HepG2 (cell line): ENCODE measurements at regions not wholly inside any gene's neighbourhood (a gene's known extent, or its start where the extent isn't known, plus 50 kb on each side); places are given as distances from the start of the nearest gene placed in this dataset.

ENCODE experiments used
- ATAC-seq: fragments of 200-7000 bp; cut with Tn5 transposase; 3 replicates; pipeline ENCODE4 v1.9.1; 2020; ENCODE audit warnings: mild to moderate bottlenecking, moderate library complexity
- BruUV-seq: library from RNA; stranded (reverse); fragments of 400-500 nt; replicated peaks from 2 replicates; lab custom pipeline; 2021; lab: Mats Ljungman, UMichigan
- CTCF ChIA-PET: fragments of 300-600 bp; formaldehyde crosslinking; extraction: SDS; loops from one replicate; lab custom pipeline; 2021; ENCODE audit warnings: low total read pairs, inconsistent platforms, low intra/inter-chr PET ratio; lab: Yijun Ruan, JAX
- POLR2A ChIA-PET: fragments of 350-600 bp; sonication (Branson Sonifier 250); formaldehyde crosslinking; loops from one replicate; lab custom pipeline; 2020; ENCODE audit warnings: antibody characterized with exemption, inconsistent platforms; lab: Yijun Ruan, JAX
- DNase-seq: peaks from one replicate; pipeline ENCODE4 v3.0.0-alpha.2; 2015; ENCODE audit warnings: low spot score
- FAIRE-seq: peaks from 3 replicates; lab custom pipeline; 2011; peaks lifted over from hg19 to GRCh38; lab: Jason Lieb, UNC
- H2AFZ ChIP-seq: one replicate; pipeline ENCODE4 v1.6.1; 2011; ENCODE audit warnings: low read length, inconsistent platforms
- H3K27ac ChIP-seq: fragments of 300-600 bp; 3 replicates; pipeline ENCODE4 v1.8.0; 2011; ENCODE audit warnings: mixed run types, mild to moderate bottlenecking, mixed read lengths, low read length, inconsistent platforms; ENCODE audit not compliant: insufficient read depth; ENCODE audit errors: extremely low read length
- H3K27me3 ChIP-seq, 2 experiments: fragments of 200-600 bp in 1 of 2; 2 replicates in 1 of 2; 3 replicates in 1 of 2; pipeline versions ENCODE4 v1.6.0 to v1.8.0; 2011; ENCODE audit warnings: low read length in 2 of 2, mild to moderate bottlenecking in 2 of 2, moderate library complexity in 2 of 2, inconsistent platforms in 1 of 2; ENCODE audit not compliant: insufficient read depth in 2 of 2, control insufficient read depth in 1 of 2
- H3K36me3 ChIP-seq, 2 experiments: fragments of 200-600 bp in 1 of 2; replicated peaks in 1 of 2; 2 replicates in 1 of 2; 3 replicates in 1 of 2; pipeline versions ENCODE4 v1.5.1 to v1.8.0; 2011; ENCODE audit warnings: low read length in 2 of 2, inconsistent platforms in 1 of 2; ENCODE audit not compliant: insufficient read depth in 2 of 2, control insufficient read depth in 1 of 2
- H3K4me1 ChIP-seq: 2 replicates; pipeline ENCODE4 v1.5.1; 2012; ENCODE audit warnings: low read length, inconsistent platforms; ENCODE audit not compliant: insufficient read depth
- H3K4me2 ChIP-seq: 2 replicates; pipeline ENCODE4 v1.6.0; 2011; ENCODE audit warnings: low read depth, low read length, inconsistent platforms
- H3K4me3 ChIP-seq, 3 experiments: fragments of 200-600 bp in 1 of 3; sonication (generic), shearing (Covaris generic) in 1 of 3; replicated peaks in 1 of 3; 2 replicates each; pipeline ENCODE4 v1.5.1; 2011 to 2016; ENCODE audit warnings: low read length in 3 of 3, inconsistent platforms in 2 of 3, low read depth in 2 of 3, mild to moderate bottlenecking in 2 of 3, control low read depth in 1 of 3, mixed read lengths in 1 of 3; ENCODE audit not compliant: insufficient read depth in 1 of 3
- H3K79me2 ChIP-seq: one replicate; pipeline ENCODE4 v1.6.1; 2011; ENCODE audit warnings: low read length, inconsistent platforms; ENCODE audit not compliant: insufficient read depth
- H3K9ac ChIP-seq: 2 replicates; pipeline ENCODE4 v1.6.0; 2011; ENCODE audit warnings: mild to moderate bottlenecking, low read depth, low read length, inconsistent platforms; ENCODE audit not compliant: insufficient read depth
- H3K9me3 ChIP-seq: 2 replicates; pipeline ENCODE4 v1.5.1; 2012; ENCODE audit warnings: mild to moderate bottlenecking, low read length
- H4K20me1 ChIP-seq: 2 replicates; pipeline ENCODE4 v1.6.0; 2011; ENCODE audit warnings: inconsistent platforms, mild to moderate bottlenecking, low read length, moderate library complexity; ENCODE audit not compliant: insufficient read depth
- BRD4 ChIP-seq: sonication (generic); formaldehyde crosslinking; IDR thresholded peaks from 2 replicates; pipeline ENCODE4 v1.4.0; 2020; ENCODE audit warnings: missing genetic modification reagents
- CBFB ChIP-seq: sonication (generic); formaldehyde crosslinking; IDR thresholded peaks from 2 replicates; pipeline ENCODE4 v1.4.0; 2020; ENCODE audit warnings: missing genetic modification reagents
- CERS6 ChIP-seq: sonication (generic); formaldehyde crosslinking; IDR thresholded peaks from 2 replicates; pipeline ENCODE4 v1.5.0; 2020; ENCODE audit warnings: missing genetic modification reagents
- ISL2 ChIP-seq: sonication (generic); formaldehyde crosslinking; IDR thresholded peaks from 2 replicates; pipeline ENCODE4 v1.5.0; 2020; ENCODE audit warnings: missing genetic modification reagents
- JUNB ChIP-seq: sonication (generic); formaldehyde crosslinking; IDR thresholded peaks from 2 replicates; pipeline ENCODE4 v1.8.0; 2022; ENCODE audit warnings: missing genetic modification reagents, mild to moderate bottlenecking, borderline replicate concordance
- MZF1 ChIP-seq: sonication (generic); formaldehyde crosslinking; IDR thresholded peaks from 2 replicates; pipeline ENCODE4 v1.8.1; 2023; ENCODE audit warnings: mild to moderate bottlenecking, missing genetic modification reagents, borderline replicate concordance
- SATB2 ChIP-seq: sonication (generic); formaldehyde crosslinking; IDR thresholded peaks from 2 replicates; pipeline ENCODE4 v1.5.0; 2020; ENCODE audit warnings: missing genetic modification reagents
- SNAI1 ChIP-seq: sonication (generic); formaldehyde crosslinking; IDR thresholded peaks from 2 replicates; pipeline ENCODE4 v1.5.0; 2020; ENCODE audit warnings: mild to moderate bottlenecking, missing genetic modification reagents, borderline replicate concordance
- SNAPC4 ChIP-seq: sonication (generic); formaldehyde crosslinking; IDR thresholded peaks from 2 replicates; pipeline ENCODE4 v1.4.0; 2020; ENCODE audit warnings: mild to moderate bottlenecking, missing genetic modification reagents
- TEAD2 ChIP-seq: sonication (generic); formaldehyde crosslinking; IDR thresholded peaks from 2 replicates; pipeline ENCODE4 v1.9.0; 2021; ENCODE audit warnings: missing genetic modification reagents
- ZC3H4 ChIP-seq: sonication (generic); formaldehyde crosslinking; IDR thresholded peaks from 2 replicates; pipeline ENCODE4 v1.4.0; 2020; ENCODE audit warnings: missing genetic modification reagents, borderline replicate concordance
- ZEB1 ChIP-seq: IDR thresholded peaks from 2 replicates; pipeline ENCODE4 v1.6.1; 2012; ENCODE audit warnings: mild to moderate bottlenecking, low read depth, inconsistent platforms; ENCODE audit not compliant: insufficient replicate concordance
- ZNF496 ChIP-seq: sonication (generic); formaldehyde crosslinking; IDR thresholded peaks from 2 replicates; pipeline ENCODE4 v1.8.1; 2023; ENCODE audit warnings: mild to moderate bottlenecking, moderate library complexity, missing genetic modification reagents; ENCODE audit not compliant: insufficient replicate concordance
- ZNF562 ChIP-seq: sonication (generic); formaldehyde crosslinking; IDR thresholded peaks from 2 replicates; pipeline ENCODE4 v1.8.0; 2022; ENCODE audit warnings: missing genetic modification reagents, borderline replicate concordance
- WGBS: methylation state at CpG from one replicate; pipeline ENCODE4 v1.1.6; 2017; ENCODE audit warnings: low lambda C conversion rate; 5-methylcytosine and 5-hydroxymethylcytosine counted together
- in situ Hi-C: cut with HindIII; loops from 2 replicates; pipeline ENCODE4 v1.10.0; 2017; ENCODE audit warnings: low pct_unique_long_range_greater_than_20kb; ENCODE audit not compliant: extremely low pct_ligation_motif_present
- intact Hi-C: fragments of 100-400 bp; cut with micrococcal nuclease; formaldehyde crosslinking; loops from one replicate; pipeline ENCODE4 v1.10.0; 2022; ENCODE audit not compliant: unreplicated experiment
- TF ChIP-seq, protein P1 (sequence below): sonication (generic); formaldehyde crosslinking; IDR thresholded peaks from 2 replicates; pipeline ENCODE4 v1.4.0; 2020; ENCODE audit warnings: missing genetic modification reagents, mild to moderate bottlenecking, borderline replicate concordance

DNA sequence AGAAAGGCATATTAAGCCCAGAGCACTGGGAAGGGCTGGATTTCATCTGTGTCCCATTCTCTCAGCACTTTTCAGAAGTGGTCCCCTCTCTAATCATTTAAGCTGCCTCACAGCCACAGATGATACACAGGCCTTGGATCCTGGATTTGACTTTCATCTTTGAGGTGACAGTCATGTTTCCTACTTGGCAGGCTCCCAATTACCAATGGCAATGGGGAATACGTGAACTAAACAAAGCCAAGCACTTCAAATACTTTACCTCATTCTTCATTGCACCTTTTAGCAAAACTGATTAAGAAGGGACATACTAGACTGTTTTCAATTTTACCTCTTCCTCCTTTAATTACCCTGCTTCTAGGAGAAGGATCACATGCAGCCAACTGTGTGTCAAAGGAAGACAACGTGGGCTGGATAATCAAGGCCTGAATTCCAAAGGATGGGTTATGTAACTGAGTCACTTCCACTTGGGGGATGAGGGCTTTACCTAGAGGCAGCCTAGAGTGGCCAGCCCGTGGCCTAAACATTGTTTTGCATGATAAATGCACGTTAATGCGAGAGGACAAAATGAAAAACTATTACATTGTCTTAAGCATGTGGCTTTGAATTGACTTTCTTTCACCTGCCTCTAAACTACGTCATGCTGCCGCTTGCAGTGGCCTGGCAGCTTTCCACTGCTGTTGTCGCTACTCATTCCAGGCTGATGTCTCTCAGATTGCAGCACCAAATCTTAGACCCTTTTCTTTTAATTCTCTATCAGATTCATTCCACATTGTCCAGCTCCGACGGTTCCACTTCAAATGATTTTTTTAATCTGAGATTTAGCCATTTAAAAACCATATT, 95.0 kb downstream of the KCTD12 start (continued):
- TF ChIP-seq SNAPC4 (CRISPR knock-in tag) (no peak), ZC3H4 (CRISPR knock-in tag) (no peak), SATB2 (no peak), CBFB (CRISPR knock-in tag) (no peak)

DNA sequence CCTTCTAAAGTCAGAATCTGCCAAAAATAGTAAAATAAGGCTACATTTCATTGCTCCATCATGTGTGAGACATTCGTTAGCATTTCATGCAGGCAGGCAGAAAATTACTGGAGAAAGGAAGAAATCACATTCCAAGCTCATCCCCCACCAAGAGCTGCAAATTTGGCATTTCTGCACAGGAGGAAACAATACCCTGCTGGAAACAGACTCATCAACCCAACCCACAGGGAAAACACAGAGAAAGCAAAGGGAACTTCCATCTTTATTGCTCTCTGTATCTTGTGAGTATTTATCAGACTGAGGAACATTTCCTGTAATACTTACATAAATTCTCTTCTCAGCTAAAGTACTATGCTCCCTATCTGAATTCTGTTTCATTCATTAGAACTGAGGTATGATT, 95.7 kb downstream of the KCTD12 start:
- POLR2A ChIA-PET: no interaction called here
- no peaks in the 10 kb centered on the region for H3K79me2 ChIP-seq
- no TSS peak for BruUV-seq
- CTCF ChIA-PET: no interaction called here
- no peaks in the 10 kb centered on the region for H3K36me3 ChIP-seq
- H3K27ac ChIP-seq: no peak overlapping the region
- intact Hi-C loops (no loop called here), in situ Hi-C loops (no loop called here)
- 0% methylated on average over 1 of the region's 1 CpG for WGBS
- H2AFZ ChIP-seq: no peak overlapping the region
- no peaks in the 10 kb centered on the region for H3K27me3 ChIP-seq
- H3K9me3 ChIP-seq: no peaks in the 10 kb centered on the region
- ATAC-seq (no peak), FAIRE-seq (no peak), DNase-seq (no peak)
- H3K4me3 ChIP-seq: no peak overlapping the region
- no peaks in the 10 kb centered on the region for H3K4me1 ChIP-seq
- H4K20me1 ChIP-seq: no peaks in the 10 kb centered on the region
- no peak overlapping the region for H3K4me2 ChIP-seq
- no peak overlapping the region for H3K9ac ChIP-seq
- TF ChIP-seq, protein P1, sequence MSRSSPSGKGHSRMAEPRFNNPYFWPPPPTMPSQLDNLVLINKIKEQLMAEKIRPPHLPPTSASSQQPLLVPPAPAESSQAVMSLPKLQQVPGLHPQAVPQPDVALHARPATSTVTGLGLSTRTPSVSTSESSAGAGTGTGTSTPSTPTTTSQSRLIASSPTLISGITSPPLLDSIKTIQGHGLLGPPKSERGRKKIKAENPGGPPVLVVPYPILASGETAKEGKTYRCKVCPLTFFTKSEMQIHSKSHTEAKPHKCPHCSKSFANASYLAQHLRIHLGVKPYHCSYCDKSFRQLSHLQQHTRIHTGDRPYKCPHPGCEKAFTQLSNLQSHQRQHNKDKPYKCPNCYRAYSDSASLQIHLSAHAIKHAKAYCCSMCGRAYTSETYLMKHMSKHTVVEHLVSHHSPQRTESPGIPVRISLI: no peak
- no peak for TF ChIP-seq MZF1 (CRISPR knock-in tag)
- no peak for TF ChIP-seq ISL2 (CRISPR knock-in tag)
- TF ChIP-seq SNAI1 (CRISPR knock-in tag): no peak
- TF ChIP-seq JUNB (CRISPR knock-in tag): no peak
- TF ChIP-seq BRD4: no peak
- no peak for TF ChIP-seq CERS6 (CRISPR knock-in tag)
- TF ChIP-seq ZNF496 (CRISPR knock-in tag): no peak
- no peak for TF ChIP-seq TEAD2 (CRISPR knock-in tag)
- TF ChIP-seq ZNF562 (CRISPR knock-in tag): no peak
- TF ChIP-seq ZEB1: no peak
